Activated T-cell treated with anti-CD3 and anti-CD28 coated beads for 48 hours (primary cell): ENCODE measurements at regions not wholly inside any gene's neighbourhood (a gene's known extent, or its start where the extent isn't known, plus 50 kb on each side); places are given as distances from the start of the nearest gene placed in this dataset.

Experiments used
- DNase-seq: peaks from one replicate; pipeline ENCODE4 v3.0.0-alpha.2; 2020; ENCODE audit warnings: low read depth

DNA sequence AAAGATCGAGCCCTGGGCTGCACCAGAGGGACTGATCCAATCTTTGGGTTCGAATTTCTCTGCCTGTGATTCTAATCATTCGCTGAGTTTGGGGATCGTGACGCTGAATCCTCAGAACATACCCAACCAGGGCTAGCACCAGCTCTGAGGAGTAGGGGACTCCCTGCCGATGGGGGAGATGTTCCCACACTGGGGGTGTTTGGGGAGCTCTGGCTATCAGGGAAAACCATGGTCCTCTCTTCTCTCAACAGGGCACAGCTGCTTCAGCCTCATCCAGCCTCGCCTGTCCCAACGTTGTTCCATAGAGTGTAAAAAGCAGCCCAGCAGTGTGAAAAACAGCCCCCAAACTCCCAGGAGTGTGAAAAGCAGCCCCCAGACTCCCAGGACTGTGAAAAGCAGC is 136.6 kb downstream of the ANKRD60 start:
- no peak for DNase-seq

DNA sequence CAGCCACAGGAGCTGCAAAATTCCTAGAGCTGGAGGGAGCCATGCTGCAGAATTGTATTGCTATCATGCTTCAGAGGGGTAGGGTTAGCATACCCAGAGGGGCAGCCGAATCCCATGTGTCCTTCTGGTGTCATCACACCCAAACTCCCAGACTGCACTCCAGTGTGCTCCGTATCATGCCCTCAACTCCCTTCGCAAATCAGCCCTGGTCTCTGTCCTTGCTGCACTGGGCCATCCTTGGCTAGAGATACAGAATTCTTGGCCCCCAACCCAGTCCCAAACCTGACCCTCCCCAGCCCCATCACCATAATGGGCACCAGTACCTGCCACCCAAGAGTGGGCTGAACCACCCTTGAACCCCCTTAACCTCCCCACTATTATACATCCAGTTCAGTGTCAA is 138.3 kb downstream of the ANKRD60 start:
- DNase-seq, result no peak

DNA sequence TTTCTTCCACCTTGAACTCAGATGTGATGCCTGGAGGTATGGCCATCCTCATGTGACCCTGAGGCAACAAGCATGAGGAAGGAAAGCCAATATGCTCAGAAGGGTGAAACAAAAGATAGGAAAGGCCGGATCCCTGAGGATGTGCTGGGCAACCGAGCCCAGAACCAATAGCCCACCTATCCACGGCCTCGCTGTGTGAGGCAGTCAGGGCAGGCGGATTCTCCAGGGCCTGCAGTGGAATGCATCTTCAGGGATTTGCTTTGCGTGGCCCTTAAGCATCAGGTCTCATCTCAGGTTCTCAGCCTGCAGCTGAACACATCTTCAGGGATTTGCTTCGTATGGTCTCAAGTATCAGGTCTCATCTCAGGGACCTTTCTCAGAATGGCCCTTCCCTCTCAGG is 139.8 kb downstream of the ANKRD60 start:
- no peak for DNase-seq

DNA sequence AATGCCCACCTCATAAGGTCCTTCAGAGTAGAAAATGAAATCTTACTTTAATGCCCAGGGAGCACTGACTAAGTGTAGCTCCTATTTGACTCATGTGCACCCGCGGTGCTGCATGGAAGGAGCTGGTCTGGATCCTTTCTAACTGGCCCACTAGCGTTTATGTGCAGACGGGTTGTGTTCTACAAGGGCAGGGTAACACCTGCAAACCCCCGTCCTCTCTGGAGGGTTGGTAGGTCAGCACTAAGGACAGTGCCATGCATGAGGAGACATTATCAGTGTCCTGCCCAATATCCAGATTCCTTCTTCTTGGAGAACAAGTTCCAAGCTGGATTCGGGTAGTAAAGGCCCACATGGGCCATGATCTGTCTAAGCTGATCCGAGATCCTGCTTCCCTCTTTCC is 140.3 kb downstream of the ANKRD60 start:
- DNase-seq, result no peak

DNA sequence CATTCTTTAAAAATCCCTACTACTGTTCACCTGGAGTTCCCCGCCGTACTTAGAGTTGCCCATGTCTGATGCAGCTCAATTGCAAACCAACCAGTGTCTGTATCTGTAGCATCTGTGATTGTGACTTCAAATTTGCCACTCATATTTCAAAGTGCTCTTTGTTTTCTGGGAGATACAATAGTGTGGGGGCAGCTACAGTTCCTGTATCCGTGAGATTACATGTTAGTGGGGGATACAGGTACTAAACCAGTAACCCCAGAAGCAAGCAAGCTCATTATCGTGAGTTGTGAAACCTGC is 140.9 kb downstream of the ANKRD60 start:
- DNase-seq, result no peak

DNA sequence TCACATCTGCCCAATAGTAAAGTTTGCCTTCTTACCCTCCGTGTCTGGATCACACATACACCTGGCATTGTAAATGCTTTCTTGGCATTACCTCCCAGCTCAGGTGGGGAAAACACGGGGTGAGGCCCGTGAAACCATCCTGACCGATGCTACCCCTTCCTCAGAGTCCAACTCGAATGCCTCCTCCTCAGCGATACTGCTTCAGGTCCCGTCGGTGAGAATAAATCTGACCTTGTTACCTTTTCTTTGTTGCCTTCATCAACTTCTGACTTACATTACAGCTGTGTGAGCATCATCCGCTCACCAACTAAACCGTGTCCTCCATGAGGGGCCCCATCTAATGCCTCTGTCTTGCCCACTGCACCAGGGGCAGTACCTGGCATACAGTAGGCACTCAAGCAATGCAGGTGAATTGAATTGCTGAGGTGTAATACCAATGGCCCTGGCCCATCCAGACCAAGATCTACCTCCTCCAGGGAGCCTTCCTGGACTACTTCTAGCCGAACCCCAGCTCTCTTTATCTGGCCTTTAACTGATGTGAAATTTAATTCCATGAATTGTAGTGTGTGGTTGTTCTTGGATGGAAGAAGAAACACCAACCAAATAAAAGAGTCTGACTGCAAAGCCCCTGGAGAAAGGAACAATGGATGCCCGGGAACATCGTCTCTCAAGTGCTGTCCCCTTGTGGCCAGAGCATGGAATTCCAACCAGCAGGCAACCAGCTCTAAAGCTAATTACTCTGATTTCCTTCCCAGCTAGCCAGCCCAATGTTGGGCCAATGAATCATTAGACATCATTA is 141.5 kb downstream of the ANKRD60 start:
- DNase-seq, result no peak

DNA sequence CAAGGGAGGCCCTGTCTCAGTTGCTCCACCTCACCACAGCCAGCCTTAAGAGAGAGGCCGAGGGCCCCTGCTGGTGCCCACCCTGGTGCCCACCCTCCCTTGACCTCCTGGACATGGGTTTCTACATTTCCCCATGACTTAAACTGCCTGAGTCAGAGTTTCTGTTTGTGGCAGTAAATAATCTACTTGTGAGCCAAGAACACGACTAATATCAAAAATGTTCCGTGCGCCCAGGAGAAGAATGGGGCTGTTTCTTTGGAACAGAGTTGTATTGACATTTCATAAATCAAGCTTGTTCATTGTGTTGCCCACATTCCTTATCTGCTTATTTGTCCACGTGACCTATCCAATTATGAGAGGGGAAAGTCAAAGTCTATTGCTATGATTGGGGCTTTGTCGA is 143.5 kb downstream of the ANKRD60 start:
- DNase-seq, result no peak

DNA sequence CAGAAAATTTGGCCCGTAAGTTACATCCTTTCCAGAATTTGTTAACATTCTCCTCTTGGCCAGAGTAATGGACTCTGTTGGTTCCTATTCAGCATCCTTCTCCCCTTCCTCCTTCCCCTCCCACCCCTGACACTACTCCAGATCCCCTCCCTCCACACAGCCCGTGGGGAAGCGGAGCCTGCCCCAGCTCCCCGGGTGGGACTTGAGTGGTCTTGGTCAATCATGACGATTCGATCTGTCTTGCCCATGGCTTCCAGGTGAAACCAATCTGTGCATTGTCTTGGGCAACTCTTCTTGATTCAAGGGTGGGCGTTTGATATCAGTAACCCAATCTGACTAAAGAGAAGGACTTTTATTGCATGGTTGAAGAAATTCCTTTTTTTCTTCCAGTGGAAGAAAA is 143.9 kb downstream of the ANKRD60 start:
- DNase-seq, result no peak

DNA sequence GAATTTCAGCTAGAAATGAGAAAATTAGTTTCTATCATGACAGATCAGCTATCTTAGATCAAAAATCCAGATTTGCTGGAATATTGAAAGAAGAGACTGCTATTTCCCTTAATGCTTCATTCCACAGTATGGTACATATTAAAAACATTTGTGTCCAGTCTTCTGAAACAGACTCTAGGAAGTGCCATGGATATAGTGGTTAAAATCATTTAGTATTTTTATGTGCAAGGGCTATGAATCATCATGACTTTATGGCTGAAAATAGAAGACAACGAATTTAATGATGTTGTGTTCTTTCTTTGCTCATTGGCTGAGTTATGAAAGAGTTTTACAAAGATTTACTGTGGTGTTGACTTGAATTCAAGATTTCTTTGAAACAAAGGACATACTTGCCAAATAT is 146.6 kb downstream of the ANKRD60 start:
- no peak for DNase-seq

DNA sequence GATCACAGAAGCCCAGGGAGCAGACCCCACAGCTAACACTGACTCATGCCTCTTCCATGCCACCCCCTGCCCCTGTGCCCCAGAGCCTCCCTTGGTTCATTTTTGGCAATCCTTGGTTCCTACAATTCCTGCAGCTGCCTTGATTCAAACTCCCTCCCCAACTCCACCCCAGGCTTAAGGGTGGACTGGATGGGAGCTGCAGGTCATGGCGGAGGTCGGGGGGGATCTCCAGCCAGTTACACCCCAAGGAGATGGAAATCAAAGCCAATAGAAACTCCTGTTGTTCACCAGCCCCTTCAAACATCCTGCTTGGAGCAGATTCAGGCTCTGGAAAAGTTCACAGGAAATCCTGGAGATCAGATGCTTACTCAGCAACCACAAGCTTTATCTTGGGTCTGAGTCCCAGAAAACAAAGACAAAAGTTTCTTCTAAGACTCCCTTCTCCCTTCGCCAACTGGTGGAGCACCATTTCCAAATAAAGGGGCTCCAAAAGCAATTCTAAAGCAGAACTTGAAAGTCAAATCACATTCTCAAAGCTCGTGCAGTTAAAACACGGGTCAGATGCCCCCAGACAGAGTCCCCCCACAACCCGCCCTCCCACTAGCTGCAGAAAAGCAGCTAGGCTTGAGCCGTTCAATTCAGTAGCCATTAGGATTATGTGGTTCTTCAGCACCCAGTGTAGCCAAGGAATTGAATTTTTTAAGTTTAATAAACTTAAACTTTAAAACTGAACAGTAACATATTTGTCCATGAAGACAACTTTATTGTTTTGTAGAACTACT is 149.5 kb downstream of the ANKRD60 start:
- no peak for DNase-seq

DNA sequence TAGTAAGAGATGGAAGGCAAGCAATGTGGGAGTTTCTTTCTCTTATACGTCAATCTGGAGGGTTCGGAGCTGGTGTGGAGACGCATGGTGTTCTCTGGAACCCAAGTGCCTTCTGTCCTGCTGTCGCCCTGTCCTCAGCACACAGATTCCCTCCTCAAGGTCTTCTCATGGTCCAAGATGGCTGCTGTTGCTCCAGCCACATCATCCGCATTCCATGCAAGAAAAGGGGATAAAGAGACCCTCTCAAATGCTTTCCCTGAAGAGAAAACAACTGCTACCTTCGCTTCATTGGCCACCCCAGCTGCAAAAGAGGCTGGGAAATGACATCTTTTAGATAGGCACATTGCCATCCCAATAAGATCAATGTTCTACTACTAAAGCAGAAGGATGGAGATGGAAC is 151.2 kb downstream of the ANKRD60 start:
- DNase-seq, result no peak

DNA sequence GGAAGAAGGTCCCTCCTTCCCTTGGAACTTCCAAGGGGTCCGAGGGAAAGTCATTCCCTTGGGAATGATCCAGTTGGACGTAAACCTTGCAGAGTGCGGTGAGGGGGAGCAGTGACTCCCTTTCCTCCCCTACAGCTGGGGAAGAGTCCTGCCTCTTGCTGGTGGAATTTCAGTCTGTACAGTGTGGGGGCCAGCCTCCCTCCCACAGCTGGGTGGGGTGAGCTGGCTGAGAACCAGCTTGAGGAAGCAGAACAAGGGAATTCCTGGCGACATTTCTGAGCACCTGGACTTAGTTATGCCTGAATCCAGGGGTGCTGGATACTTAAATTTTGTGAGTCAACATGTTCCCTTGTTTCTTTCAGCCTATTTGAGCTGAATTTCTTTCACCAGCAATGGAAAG is 152.0 kb downstream of the ANKRD60 start:
- DNase-seq, result no peak

DNA sequence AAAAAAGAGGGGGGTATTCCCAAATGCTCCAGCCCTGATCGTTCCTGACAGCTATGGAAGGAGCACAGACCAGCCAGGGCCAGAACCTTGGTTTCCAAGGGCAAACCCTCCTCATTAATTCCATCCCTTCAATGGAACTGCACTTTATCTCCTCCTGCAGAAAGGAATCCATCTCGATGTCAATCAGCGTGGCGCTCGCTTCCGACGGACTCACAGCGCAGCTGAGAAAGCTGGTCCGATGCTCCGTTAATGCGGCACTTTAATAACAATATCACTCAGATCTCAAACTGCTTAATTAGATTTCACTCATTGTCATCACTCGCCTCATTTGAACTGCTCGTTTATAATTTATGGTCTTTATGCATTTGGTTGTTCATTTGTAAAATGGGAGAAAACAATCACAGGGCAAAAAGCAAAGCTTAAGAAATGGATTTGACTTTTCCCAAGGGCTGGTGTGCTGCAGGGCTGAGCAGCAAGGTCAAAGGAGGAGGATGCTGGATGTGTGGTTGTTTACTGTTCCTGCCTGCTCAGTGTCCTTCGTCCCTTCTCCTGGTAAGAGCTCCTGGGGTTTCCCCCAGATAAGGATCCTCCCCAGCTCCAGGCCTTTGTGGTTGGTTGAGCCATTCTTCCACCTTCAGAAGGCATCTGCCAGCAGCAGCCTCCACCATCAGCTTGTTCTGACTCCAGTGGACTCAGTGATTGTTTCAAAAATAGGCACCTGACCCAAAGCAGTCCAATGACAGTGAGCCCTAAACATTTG is 152.7 kb downstream of the ANKRD60 start:
- DNase-seq, result no peak

DNA sequence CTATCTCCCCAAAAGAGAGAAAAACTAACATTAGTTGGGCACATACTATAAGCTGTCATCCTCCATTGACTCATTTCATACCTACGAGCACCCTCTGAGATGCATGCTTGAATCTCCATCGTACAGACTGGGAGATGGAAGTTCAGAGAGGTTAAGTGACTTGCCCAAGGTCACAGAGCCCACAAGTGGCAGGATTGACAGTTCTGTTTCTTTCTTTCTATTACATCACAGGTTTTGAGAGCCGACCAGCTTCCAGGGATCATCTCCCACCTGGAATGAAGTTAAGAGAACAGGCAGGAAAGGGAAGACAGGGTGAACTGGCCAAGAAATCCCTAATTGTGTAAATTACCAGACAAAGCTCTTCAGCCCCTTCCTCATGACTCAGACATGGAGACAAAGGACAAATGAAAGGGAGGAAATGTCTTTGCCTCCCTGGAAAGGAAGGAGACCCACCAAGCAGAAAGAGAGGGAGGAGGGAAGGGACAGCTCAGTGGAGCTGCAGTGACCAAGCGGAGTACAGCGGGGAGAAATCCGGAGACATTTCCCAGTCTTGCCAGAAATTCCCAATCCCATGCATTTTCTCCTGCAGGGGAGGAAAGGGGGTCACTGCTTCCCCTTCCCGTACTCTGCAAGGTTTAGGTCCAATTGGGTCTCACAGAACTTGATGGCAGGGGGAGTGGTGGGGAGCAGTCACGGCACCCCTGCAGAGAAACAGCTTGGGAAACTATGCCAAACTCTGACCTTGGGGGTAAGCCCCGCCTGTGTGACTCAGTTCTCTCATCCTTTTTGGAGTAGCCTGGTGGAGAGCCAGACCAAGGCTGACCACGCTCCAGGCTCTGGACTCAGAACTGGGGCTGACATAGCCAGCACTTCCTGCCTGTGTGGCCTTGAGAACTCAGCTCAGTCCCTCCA is 154.3 kb downstream of the ANKRD60 start:
- DNase-seq, result no peak

DNA sequence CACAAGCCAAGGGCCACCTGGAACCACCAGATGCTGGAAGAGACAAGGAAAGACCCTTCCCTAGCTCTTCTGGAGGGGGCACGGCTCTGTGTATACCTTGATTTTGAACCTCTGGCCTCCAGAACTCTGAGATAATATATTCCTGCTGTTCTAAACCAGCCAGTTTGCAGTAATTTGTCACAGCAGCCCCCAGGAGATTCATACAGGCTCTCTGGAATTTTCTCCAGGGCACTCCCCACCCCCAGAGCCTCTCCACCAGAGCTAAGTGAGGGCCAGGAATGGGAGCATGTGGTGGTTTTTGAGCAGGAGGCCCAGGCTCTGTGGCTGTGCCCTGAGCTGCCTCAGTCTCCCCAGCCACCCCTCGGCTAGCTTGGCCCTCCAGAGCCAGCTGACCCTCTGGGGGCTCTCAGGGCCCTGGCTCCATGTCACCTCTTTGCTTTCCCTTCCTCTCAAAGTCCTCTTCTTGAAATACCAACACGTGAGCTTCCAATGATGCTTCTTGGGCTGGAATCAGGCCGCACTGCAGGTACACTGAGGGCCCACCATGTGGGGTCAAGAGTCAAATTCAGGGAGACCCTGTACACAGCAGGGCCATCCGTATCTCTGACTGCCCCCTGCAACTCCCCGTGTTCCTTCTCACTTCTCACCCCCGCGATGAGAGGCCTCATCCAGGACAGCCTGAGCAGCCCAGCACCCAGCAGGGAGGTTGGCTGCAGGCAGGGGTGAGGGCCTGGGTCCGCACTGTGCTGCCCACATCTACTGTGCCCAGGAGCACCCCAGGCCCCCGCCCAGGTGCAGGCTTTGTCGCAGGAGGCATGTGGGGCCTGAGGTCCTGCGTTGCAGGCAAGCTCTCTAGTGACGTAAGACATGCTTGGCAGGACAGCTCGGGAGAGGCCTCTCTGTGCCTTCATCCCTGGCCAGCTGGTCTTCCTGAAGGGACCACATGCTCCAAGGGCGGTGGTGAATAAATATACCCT is 155.5 kb downstream of the ANKRD60 start:
- no peak for DNase-seq

DNA sequence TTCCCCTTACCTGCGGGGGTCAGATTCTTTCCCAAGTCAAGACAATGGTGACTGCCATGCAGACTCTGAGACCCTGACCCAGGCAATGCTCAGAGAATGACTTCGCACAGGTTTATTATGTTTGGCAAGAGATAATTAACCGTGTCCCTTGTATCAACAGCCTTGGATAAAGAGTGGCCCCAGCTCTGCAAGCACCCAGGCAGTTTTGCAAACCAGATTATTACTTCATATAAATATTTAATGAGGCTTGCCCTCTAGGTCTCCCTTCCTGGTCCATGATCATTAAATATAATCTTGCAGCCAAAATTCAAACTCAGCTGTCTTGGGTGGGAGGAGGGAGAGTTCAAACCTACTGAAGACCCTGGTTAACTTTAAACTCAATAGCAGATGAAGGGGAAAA is 156.5 kb downstream of the ANKRD60 start:
- DNase-seq, result no peak

DNA sequence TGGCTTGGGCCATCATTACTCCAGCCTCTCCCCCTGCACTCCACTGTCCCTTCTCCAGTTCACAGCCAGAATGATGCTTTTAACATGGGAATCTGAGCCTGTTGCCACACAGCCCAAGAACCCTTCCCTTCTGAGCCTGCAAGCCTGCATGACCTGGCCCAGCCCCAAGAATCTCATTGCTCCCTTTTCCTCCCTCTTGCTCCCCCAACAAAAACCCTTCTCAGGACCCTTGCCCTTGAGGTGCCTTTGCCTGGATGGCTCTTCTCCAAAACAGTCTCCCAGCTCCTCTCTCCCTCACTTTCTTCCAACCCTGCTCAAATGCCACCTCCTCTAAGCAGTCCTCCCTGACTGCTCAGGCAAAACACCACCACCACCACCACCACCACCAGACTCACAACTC is 157.2 kb downstream of the ANKRD60 start:
- DNase-seq, result no peak

DNA sequence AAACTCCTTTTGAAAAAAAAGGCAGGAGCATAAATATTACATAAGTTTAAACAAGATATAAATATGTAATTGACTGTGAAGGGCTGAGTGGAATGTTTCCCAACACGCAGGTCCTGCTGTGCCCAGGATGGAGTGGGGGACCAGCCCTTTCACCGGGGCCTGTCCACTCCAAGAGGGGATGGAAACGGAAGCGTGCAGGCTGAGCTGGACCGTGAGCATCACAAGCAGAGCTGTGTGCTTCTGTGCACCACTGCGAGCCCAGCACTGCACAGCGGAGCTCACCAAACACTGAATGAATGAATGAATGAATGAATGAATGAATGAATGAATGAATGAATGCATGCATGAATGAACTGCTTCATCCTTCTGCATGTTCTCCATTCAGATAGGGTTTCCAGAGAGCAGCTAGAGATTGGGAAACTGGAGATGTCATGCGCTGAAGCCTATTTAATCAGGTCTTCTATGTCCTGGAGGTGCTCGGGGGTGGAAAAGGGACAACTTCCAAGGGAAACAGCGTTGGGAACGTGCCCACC is 157.7 kb downstream of the ANKRD60 start:
- DNase-seq, result no peak

DNA sequence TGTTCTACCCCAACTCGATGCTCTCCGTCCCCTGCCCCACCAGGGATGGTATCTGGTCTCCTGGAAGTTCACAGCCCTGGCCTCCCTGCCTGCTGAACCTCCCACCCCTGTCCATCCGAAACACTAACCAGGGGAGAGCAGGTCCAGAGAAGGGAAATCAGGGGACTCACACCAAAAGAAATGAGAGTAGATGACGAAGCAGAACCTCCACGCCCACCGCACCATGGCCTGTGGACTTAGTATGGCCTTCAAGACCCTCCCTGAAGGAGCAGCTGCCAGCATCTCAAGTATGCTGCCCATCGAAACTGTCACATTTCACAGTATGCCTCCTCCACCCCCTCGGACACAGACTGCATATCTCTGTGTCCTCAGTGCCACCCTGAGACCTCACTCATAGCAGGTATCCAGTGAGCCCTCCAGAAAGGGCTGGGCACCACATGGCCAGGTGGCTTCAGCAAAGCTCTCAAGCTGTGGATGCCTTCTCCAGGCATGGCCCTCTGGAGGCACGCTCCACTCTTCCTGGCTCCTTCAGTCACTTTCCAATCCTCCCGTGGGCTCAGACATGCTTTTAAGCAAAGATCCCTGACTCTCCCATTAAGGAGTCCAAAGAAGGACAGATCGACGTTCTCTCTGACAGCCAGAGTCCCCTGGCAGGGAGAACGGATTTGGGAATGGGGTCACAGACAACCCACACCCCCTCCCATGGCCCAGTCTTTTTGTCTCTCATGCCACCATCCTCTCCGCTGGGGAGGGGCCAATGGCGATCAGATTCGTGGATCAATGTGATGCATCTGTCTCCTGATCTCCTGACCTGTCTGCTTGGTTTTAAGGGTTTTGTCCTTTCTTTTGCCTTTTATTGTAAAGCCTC is 158.4 kb downstream of the ANKRD60 start:
- DNase-seq, result no peak

DNA sequence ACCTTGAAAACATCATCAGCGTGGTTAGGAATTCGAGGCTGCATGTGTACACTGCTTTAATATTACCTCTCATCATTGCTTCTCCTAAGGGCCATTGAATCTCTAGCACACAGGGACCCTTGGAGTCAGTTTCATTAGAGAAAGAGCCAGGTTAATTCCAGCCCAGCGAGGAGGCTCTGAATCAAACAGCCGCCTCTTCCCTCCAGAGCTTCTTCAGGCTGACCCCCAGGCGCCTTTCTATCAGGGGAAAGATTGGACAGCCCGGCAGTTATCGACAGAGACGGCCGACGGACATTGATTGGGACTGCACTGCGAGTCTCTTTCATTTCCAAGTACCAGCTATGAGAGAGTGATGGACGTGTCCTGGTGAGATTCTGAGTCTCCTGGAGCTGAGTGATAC is 159.2 kb downstream of the ANKRD60 start:
- no peak for DNase-seq
